ENCODE measurements at regions not wholly inside any gene's neighbourhood (a gene's known extent, or its start where the extent isn't known, plus 50 kb on each side); places are given as distances from the start of the nearest gene placed in this dataset.

GRCh38 chrX:114134465-114134864, 449.4 kb upstream of the HTR2C start:
- no peaks in the 10 kb centered on the region for H3K9me3 ChIP-seq (ENCODE audit: low read length)
- no peaks in the 10 kb centered on the region for H3K27me3 ChIP-seq (ENCODE audit: insufficient read depth, low read depth, low read length)
- no peaks in the 10 kb centered on the region for H3F3A ChIP-seq (ENCODE audit: insufficient read depth, low read length, poor library complexity, severe bottlenecking)
- no peaks in the 10 kb centered on the region for H3K36me3 ChIP-seq (ENCODE audit: insufficient read depth, low read length)
- H2AFZ ChIP-seq (ENCODE audit: low read depth, low read length), result no peak overlapping the region
- TF ChIP-seq EP300 (conservative IDR thresholded peaks at IDR 0.05; ENCODE audit: poor library complexity, severe bottlenecking) (no peak), POLR2AphosphoS5 (IDR thresholded peaks at IDR 0.05) (no peak), TAF1 (IDR thresholded peaks at IDR 0.05; ENCODE audit: low read depth) (no peak), RAD21 (conservative IDR thresholded peaks at IDR 0.05) (no peak), SMC3 (conservative IDR thresholded peaks at IDR 0.05; ENCODE audit: poor library complexity) (no peak), REST (IDR thresholded peaks at IDR 0.05; ENCODE audit: borderline replicate concordance) (no peak), MXI1 (conservative IDR thresholded peaks at IDR 0.05; ENCODE audit: poor library complexity, severe bottlenecking) (no peak), CTCF (IDR thresholded peaks at IDR 0.05; ENCODE audit: poor library complexity, severe bottlenecking) (no peak), EZH2 (IDR thresholded peaks at IDR 0.05; ENCODE audit: borderline replicate concordance, insufficient read depth, low read length, poor library complexity, severe bottlenecking) (no peak)
- no peak overlapping the region for H3K27ac ChIP-seq (ENCODE audit: low read length)
- H3K79me2 ChIP-seq (replicated peaks; ENCODE audit: insufficient read depth, low read length), result no peaks in the 10 kb centered on the region
- no peak overlapping the region for H3K9ac ChIP-seq (ENCODE audit: low read length)
- H4K20me1 ChIP-seq (ENCODE audit: insufficient read depth), result no peaks in the 10 kb centered on the region
- H3K4me2 ChIP-seq (ENCODE audit: low read length), result no peak overlapping the region
- no peak overlapping the region for H3K4me3 ChIP-seq (ENCODE audit: low read length)
- no peaks in the 10 kb centered on the region for H3K9me2 ChIP-seq (ENCODE audit: insufficient read depth, low read length)

GRCh38 chrX:114127411-114128025, 456.4 kb upstream of the HTR2C start:
- no peak overlapping the region for H2AFZ ChIP-seq (ENCODE audit: low read depth, low read length)
- H3K36me3 ChIP-seq (ENCODE audit: insufficient read depth, low read length), result no peaks in the 10 kb centered on the region
- no peaks in the 10 kb centered on the region for H4K20me1 ChIP-seq (ENCODE audit: insufficient read depth)
- no peak overlapping the region for H3K4me2 ChIP-seq (ENCODE audit: low read length)
- no peak overlapping the region for H3K9ac ChIP-seq (ENCODE audit: low read length)
- H3K9me3 ChIP-seq (ENCODE audit: low read length), result no peaks in the 10 kb centered on the region
- TF ChIP-seq POLR2AphosphoS5 (IDR thresholded peaks at IDR 0.05) (no peak), EZH2 (IDR thresholded peaks at IDR 0.05; ENCODE audit: borderline replicate concordance, insufficient read depth, low read length, poor library complexity, severe bottlenecking) (no peak), EP300 (conservative IDR thresholded peaks at IDR 0.05; ENCODE audit: poor library complexity, severe bottlenecking) (no peak), SMC3 (conservative IDR thresholded peaks at IDR 0.05; ENCODE audit: poor library complexity) (no peak), CTCF (IDR thresholded peaks at IDR 0.05; ENCODE audit: poor library complexity, severe bottlenecking) (no peak), TAF1 (IDR thresholded peaks at IDR 0.05; ENCODE audit: low read depth) (no peak), MXI1 (conservative IDR thresholded peaks at IDR 0.05; ENCODE audit: poor library complexity, severe bottlenecking) (no peak), REST (IDR thresholded peaks at IDR 0.05; ENCODE audit: borderline replicate concordance) (no peak), RAD21 (conservative IDR thresholded peaks at IDR 0.05) (no peak)
- no peaks in the 10 kb centered on the region for H3F3A ChIP-seq (ENCODE audit: insufficient read depth, low read length, poor library complexity, severe bottlenecking)
- H3K4me3 ChIP-seq (ENCODE audit: low read length), result no peak overlapping the region
- no peaks in the 10 kb centered on the region for H3K27me3 ChIP-seq (ENCODE audit: insufficient read depth, low read depth, low read length)
- H3K79me2 ChIP-seq (replicated peaks; ENCODE audit: insufficient read depth, low read length), result no peaks in the 10 kb centered on the region
- no peaks in the 10 kb centered on the region for H3K9me2 ChIP-seq (ENCODE audit: insufficient read depth, low read length)
- H3K27ac ChIP-seq (ENCODE audit: low read length), result no peak overlapping the region
